GM04504 (cell line): ENCODE measurements at regions not wholly inside any gene's neighbourhood (a gene's known extent, or its start where the extent isn't known, plus 50 kb on each side); places are given as distances from the start of the nearest gene placed in this dataset.

Experiments
- DNase-seq: peaks from one replicate; pipeline ENCODE4 v3.0.0-alpha.2; 2012; ENCODE audit warnings: low read depth

DNA sequence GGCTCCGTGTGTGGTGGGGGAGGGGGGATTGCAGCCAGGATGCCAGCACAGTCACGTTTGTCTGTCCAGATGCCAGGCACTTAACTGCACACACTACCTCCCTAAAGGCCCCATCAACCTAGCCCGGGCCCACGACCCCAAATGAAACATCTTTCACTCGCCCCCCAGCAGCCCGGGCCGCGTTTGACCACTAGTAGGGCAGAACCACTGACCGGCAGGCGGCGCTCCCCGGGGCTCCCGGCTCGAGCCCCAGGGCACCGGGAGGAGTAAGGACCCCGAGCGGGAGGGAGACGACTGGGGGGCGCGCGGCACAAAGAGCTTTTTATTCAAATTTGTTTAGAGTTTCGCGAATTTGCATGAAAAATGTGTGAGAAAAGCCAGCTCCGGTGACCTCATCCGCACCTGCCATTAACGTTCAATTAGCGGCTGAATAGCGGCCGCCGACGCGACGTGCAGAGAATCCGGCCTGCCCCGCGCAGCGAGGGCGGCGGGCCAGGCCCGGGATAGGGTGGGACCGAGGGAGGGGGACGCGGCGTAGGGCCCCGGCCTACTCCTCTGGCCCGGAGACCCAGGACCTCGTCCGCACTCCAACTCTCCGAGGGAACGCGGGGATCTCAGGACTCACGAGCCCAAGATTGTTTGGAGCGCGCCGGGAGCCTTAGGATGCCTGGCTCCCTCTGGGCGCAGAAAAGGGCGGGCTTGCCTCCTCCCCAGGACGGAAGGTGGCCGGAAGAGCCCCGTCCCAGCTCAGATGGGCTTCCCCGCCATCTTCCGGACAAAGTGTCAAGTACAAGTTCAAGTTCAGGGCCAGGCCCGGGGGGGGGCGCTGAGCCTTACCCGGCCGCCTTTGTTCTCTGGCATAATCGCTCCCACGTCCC lies 64.9 kb upstream of the POLG start:
- no peak for DNase-seq

DNA sequence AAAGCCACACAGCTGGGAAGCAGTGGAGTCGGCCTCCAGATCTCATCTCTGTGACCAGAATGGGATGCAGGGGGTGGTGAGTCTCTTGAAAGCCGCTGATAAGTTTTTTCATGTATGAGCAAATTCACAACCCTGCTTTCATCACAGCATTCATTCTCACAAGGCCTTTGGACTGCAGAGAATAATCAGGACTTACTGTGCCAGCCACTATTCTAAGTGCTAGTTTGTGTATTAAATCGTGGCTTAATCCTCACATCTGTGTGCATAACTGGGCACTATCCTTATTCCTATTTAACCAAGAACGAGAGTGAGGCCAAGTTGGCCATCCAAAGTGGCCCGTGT lies 64.2 kb upstream of the POLG start:
- DNase-seq, result no peak

DNA sequence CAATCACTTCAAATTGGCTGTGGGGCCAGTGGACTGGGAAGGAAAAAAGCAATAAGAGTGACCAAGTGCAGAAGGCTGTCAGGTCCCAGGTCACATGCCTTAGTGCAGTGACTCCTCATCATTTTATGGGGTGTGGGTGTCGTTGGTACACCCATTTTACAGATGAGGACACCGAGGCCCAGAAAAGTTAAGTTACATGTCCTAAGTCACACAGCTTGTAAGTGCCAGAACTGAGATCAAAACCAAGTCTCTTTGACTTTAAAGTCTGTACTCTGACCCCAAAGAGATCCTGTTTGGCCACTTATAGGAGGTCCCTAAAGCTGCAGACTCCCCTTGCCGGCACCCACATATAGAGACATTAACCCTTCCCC lies 63.0 kb upstream of the POLG start:
- no peak for DNase-seq

DNA sequence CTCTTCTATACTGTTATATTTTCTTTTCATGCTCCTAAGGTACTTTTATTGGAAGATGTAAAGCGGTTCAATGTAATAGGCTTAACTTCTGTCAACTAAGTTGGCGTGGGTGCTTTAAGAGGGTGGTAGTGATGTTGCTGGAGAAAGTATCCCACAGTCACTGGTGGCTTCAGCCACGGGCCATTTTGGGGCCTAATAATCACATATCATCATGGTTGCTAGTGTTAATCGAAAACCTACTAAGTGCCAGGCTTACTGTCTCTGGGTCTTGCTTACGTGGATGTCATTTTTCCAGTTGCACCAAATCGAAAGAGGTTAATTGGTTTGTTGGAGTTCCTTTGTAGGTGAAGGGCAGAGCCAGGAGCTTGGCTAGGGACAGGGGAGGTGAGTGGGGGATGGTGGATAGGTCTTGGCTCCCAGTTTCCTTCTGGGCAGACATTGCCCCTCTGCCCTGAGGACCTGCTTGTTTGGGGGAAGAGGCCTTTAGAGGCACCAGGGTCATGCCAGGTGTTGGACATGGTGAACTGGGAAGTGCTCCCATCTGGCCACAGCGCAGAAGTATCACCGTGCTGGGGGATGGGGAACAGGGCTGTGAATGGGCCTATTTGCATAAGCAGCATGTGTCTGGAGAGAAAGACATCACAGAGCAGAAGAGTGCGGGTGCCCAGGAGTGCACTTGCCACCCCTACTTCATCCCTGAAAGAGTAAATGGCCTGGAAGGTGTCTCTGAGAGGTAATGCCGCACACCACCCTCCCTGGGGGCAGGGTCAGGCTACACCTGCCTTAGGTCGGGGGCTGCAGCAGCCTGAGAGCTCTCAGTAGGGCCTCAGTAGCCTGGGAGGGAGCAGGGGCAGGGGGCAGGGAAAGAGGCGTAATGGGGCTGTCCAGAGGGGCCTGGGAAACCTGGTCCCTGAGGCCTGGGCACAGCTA lies 62.4 kb upstream of the POLG start:
- no peak for DNase-seq

DNA sequence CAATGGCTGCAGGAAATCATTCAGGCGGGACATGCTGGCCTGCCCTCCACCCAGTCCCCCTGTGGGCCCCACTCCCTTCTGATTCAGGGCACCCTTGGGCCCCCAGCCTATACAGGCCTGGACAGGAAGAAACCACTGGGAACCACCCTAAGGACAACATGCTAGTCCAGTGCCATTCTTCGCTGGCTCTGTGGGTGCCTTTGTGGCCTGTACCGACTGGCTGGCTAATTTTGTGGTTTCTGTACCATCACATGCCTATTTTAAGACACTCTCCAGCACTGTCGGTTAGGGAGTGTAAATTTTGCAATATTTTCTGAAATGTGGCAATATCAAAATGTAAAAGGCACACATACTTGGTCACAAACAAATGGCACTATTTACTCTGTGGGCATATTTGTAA lies 61.4 kb upstream of the POLG start:
- DNase-seq, result no peak

DNA sequence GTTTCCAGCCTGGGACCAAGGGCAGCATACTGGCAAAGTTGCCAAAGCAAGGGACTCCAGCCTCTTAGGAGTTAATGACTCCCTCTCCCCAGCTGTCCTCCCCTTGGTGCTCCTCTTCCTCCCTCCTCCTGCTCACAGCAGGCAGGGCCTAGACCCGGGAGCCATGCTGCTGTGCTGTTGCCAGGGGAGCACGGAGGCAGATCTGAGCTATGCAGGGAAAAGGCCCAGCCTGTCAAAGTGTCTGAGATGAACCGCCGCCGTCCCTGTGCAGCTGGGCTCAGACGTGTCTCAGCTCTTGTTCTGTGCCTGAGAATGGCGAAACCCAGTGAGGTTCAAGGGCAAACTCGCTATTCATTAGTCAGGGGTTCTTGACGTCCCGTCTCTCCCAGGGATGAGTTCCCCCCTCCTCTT lies 60.8 kb upstream of the POLG start:
- DNase-seq, result no peak

DNA sequence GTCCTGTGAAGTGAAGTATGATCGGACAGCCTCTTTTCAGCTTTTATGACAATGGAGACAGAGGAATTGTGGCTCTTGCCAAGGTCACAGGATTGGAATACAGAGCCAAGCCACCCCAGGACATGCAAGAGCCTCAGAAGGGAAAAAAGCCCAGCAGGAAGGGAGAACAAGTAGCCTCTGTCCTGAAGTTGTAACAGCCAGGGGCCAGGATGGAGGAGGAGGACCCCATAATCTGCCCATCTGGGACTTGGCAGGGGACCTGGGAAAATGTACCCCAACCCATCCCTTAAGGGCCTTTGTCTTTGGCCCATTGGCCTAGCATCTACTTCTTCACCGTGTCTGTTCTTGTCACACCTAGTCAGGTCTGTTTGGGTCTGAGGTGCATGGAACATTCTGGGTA lies 60.4 kb upstream of the POLG start:
- no peak for DNase-seq

DNA sequence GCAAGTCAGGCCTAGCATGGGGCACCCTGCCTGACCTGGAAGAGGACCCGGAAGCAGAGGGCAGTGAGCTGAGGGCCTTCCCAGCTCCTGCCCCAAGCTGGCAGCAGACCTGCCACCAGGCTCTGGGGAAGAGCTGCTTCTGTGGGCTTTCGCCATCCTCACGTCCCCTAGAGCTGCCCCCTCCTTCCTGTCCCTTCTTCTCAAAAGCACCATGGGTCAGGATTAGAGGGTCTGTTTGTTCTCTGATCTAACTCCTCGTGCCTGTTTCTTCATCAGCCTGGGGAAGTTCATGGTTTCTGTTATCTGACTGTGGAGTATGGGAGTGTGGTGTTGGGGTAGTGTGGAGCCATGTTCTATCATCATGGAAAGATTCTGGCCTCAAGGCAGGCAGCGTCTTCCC lies 58.4 kb upstream of the POLG start:
- DNase-seq, result no peak

DNA sequence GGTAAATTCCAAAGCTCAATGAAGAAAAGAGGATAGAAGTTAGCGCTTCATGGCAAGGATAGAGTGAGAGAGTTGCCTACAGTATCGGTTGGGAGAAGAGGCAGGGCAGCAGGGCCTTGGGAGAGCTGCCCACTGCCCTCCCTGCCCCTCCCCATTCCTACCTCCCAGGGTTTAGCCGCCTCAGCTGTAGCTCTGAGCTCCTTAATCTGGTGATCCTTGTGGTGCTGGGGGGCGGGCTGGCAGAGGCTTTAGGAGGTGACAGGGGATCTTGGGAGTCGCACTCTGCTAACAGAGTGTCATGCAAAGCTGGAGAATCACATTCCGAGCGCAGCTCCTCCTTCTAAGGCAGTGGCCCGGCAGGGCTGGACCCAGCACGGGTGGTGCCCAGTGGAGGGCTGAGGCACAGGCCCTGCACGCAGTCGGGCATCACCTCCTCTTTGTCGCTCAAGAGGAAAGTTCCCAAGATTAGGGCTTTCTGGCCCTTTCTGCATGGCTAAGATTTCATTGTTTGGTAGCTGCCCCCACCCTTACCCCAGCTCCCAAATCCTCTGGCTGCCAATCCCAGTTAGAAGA lies 57.1 kb upstream of the POLG start:
- no peak for DNase-seq

DNA sequence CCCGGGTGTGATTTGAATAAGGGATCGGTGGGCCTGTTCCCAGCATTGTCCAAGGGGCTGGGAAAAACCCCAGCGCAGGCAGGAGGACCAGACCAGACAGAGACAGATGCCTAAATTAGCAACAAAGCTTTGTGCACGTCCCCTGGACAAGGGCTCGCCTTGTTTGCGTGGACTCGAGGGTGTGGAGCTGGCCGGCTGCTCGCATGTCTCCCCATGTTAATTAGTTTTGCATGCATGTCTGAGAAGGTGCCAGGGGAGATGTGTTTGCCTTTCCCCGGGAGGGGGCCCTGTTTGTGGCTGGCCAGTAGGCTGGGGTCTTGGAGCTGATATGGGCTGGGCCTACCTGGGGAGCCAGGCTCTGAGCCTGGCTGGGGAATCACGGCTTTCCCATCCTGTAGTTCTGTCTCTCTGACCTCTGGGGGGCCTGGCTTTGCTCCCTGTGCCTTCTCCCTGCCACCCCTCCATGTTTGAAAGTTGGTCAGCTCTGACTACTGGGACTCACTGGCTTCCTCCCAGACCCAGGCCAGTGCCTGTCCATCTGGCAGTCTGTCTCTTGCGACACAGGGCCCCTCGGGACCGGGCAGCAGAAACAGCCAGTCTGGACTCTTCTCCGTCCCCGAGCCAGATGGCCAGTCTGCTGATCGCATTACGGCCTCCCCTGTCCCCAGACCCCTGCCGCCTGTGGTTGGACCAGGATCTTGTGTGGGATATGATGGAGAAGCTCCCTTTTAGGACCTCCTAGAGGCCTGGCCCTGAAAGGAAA lies 55.4 kb upstream of the POLG start:
- no peak for DNase-seq

DNA sequence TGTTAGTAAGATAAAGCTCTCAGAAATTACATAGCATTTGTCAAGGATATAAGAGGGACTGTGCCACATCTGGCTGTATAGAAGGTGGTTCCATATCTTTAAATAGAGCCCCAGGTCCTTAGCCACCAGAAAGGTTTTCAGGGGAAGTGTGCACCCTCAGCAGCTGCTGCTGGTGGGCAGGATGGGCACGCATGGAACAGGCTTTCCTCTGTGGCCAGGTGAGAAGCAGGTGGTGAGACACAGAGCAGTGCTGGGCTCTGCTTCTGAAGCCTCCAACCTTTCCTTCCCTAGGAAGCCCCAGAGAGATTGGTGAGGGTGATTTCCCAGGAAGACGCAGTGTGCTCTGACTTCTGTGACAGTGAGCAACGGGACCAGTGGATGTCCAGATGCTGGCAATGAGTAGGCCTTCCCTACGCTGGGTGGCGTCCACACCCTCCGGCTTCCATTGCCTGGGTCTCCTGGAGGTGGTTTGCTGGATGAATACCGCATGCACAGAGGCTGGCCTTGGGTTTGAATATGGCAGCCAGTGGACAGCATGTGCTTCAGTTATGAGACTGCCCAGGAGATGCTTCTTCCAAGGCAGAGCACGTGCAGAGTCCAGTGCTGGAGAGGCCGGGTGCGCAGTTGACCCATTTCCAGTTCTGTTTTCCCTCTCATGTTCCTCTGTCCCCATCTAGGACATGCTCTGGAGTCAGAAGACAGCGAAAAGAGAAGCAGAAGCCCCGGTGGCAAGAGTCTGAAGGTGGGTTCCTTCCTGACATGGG lies 52.7 kb upstream of the POLG start:
- DNase-seq, result no peak

DNA sequence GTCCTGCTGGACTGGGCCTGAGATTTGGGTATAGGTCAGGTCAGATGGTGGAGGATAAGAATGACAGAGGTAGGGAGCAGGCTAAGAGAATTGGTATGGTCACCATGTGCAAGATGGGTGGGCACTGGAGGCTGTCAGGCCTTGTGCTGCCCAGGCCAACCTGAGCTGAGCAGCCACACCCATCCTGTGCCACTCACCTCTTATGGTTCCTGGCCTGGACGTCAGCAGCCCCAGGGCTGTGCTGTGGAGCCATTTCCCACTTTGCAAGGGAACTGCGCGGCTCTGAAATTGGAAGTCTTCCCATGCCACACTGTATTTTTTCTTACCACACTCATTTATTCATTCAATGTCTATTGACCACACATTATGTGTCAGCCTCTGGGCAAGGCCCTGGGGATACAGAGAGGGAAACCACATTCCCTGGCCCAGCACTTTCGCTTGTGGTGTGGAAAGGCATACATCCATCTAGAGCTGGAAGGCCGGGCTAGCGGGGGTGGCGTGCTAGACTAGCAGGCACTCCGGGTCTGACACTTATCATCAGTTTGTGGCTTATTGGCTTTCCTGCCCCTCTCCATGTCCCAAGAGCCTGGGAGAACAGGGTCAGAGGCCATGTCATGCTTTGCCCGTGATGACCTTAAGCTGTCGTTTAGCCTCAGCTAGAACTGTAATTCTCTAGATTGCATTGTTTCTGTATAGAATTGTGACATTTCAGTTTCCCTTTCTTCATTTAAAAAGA lies 51.1 kb upstream of the POLG start:
- DNase-seq, result no peak
